IMR-90 (cell line): ENCODE measurements at regions not wholly inside any gene's neighbourhood (a gene's known extent, or its start where the extent isn't known, plus 50 kb on each side); places are given as distances from the start of the nearest gene placed in this dataset.

Experiments
- ATAC-seq: fragments of 200-7000 bp; cut with Tn5 transposase; 2 replicates; pipeline ENCODE4 v1.9.1; 2020; ENCODE audit warnings: low read depth, mild to moderate bottlenecking, moderate library complexity
- BruUV-seq: library from RNA; stranded (reverse); fragments of 400-500 nt; replicated peaks from 2 replicates; lab custom pipeline; 2021; lab: Mats Ljungman, UMichigan
- CTCF ChIA-PET: fragments of 300-600 bp; formaldehyde crosslinking; extraction: SDS; loops from one replicate; lab custom pipeline; 2021; ENCODE audit warnings: antibody characterized with exemption; lab: Yijun Ruan, JAX
- POLR2A ChIA-PET: fragments of 300-600 bp; sonication (Branson Sonifier 250); formaldehyde crosslinking; loops from one replicate; lab custom pipeline; 2022; ENCODE audit warnings: antibody characterized with exemption; ENCODE audit not compliant: unreplicated experiment; lab: Charles Lee
- DNase-seq: peaks from one replicate; pipeline ENCODE4 v3.0.0; 2013
- H2AFZ ChIP-seq: replicated peaks from 2 replicates; pipeline ENCODE3; 2013; ENCODE audit warnings: low read length, mild to moderate bottlenecking; ENCODE audit not compliant: poor library complexity
- H2AK5ac ChIP-seq: 2 replicates; pipeline ENCODE4 v1.6.1; 2013; ENCODE audit warnings: low read depth, low read length, inconsistent platforms
- H2AK9ac ChIP-seq: replicated peaks from 2 replicates; pipeline ENCODE3; 2013; ENCODE audit warnings: mild to moderate bottlenecking, low read depth, low read length, moderate library complexity; ENCODE audit not compliant: poor library complexity
- H2BK120ac ChIP-seq: 2 replicates; pipeline ENCODE4 v1.6.1; 2013; ENCODE audit warnings: low read depth, low read length, inconsistent platforms
- H2BK15ac ChIP-seq: 3 replicates; pipeline ENCODE4 v1.6.1; 2013; ENCODE audit warnings: low read depth, low read length, inconsistent platforms
- H2BK20ac ChIP-seq: 2 replicates; pipeline ENCODE4 v1.6.1; 2013; ENCODE audit warnings: low read depth, mild to moderate bottlenecking, inconsistent platforms, low read length, moderate library complexity
- H2BK5ac ChIP-seq: 2 replicates; pipeline ENCODE4 v1.6.1; 2013; ENCODE audit warnings: mild to moderate bottlenecking, low read depth, low read length, inconsistent platforms; ENCODE audit not compliant: poor library complexity, severe bottlenecking
- H3K14ac ChIP-seq: replicated peaks from 2 replicates; pipeline ENCODE4 v1.6.1; 2013; ENCODE audit warnings: low read depth, low read length, inconsistent platforms
- H3K18ac ChIP-seq: 2 replicates; pipeline ENCODE4 v1.6.1; 2013; ENCODE audit warnings: low read depth, low read length, control low read depth
- H3K23ac ChIP-seq: 2 replicates; pipeline ENCODE4 v1.6.1; 2013; ENCODE audit warnings: low read depth, low read length, inconsistent platforms
- H3K27ac ChIP-seq: 2 replicates; pipeline ENCODE4 v1.5.1; 2013; ENCODE audit warnings: mild to moderate bottlenecking, control low read depth, low read length; ENCODE audit not compliant: insufficient read depth
- H3K27me3 ChIP-seq: 2 replicates; pipeline ENCODE4 v1.6.1; 2013; ENCODE audit warnings: low read length; ENCODE audit not compliant: control insufficient read depth, insufficient read depth
- H3K36me3 ChIP-seq: 2 replicates; pipeline ENCODE4 v1.6.1; 2013; ENCODE audit warnings: low read length, mixed read lengths; ENCODE audit not compliant: control insufficient read depth, insufficient read depth
- H3K4ac ChIP-seq: 2 replicates; pipeline ENCODE4 v1.6.1; 2013; ENCODE audit warnings: low read depth, low read length, inconsistent platforms
- H3K4me1 ChIP-seq: 2 replicates; pipeline ENCODE4 v1.6.1; 2013; ENCODE audit warnings: low read length, mixed read lengths; ENCODE audit not compliant: control insufficient read depth, insufficient read depth
- H3K4me2 ChIP-seq: 2 replicates; pipeline ENCODE4 v1.6.1; 2013; ENCODE audit warnings: low read depth, mild to moderate bottlenecking, control low read depth, low read length, moderate library complexity
- H3K4me3 ChIP-seq: 2 replicates; pipeline ENCODE4 v1.5.1; 2013; ENCODE audit warnings: low read depth, mild to moderate bottlenecking, control low read depth, low read length, moderate library complexity; ENCODE audit not compliant: insufficient read depth
- H3K56ac ChIP-seq: 2 replicates; pipeline ENCODE4 v1.6.1; 2013; ENCODE audit warnings: low read length, inconsistent platforms; ENCODE audit not compliant: insufficient read depth; ENCODE audit errors: extremely low read depth
- H3K79me1 ChIP-seq, 2 experiments: 2 replicates each; pipeline ENCODE4 v1.6.1; 2013; ENCODE audit warnings: low read length in 2 of 2, inconsistent platforms in 1 of 2, low read depth in 1 of 2
- H3K9ac ChIP-seq: 2 replicates; pipeline ENCODE4 v1.6.1; 2013; ENCODE audit warnings: low read depth, low read length, control low read depth
- H3K9me1 ChIP-seq: 2 replicates; pipeline ENCODE4 v1.6.1; 2013; ENCODE audit warnings: low read length, inconsistent platforms; ENCODE audit not compliant: insufficient read depth
- H3K9me3 ChIP-seq: 2 replicates; pipeline ENCODE4 v1.6.1; 2013; ENCODE audit warnings: low read length; ENCODE audit not compliant: control insufficient read depth, insufficient read depth
- H4K20me1 ChIP-seq: 2 replicates; pipeline ENCODE4 v1.6.1; 2013; ENCODE audit warnings: low read length, inconsistent platforms; ENCODE audit not compliant: insufficient read depth
- H4K5ac ChIP-seq: 2 replicates; pipeline ENCODE4 v1.6.1; 2013; ENCODE audit warnings: mild to moderate bottlenecking, low read depth, low read length, control low read depth
- H4K8ac ChIP-seq, 2 experiments: 2 replicates each; pipeline ENCODE4 v1.6.1; 2013; ENCODE audit warnings: low read depth in 2 of 2, low read length in 2 of 2, control low read depth in 1 of 2, inconsistent platforms in 1 of 2
- H4K91ac ChIP-seq: 2 replicates; pipeline ENCODE4 v1.6.1; 2013; ENCODE audit warnings: low read depth, low read length, inconsistent platforms; ENCODE audit not compliant: insufficient read depth
- BHLHE40 ChIP-seq: fragments of 150-350 bp; IDR thresholded peaks from 2 replicates; pipeline ENCODE4 v1.6.1; 2016; ENCODE audit warnings: mild to moderate bottlenecking, low read depth, low read length
- CHD1 ChIP-seq: IDR thresholded peaks from 2 replicates; pipeline ENCODE4 v1.6.1; 2012; ENCODE audit warnings: low read depth, low read length, improper control_type of control experiment
- RAD21 ChIP-seq: IDR thresholded peaks from 2 replicates; pipeline ENCODE4 v1.6.1; 2012; ENCODE audit warnings: low read length, improper control_type of control experiment
- RCOR1 ChIP-seq: IDR thresholded peaks from 2 replicates; pipeline ENCODE4 v1.6.1; 2012; ENCODE audit warnings: mild to moderate bottlenecking, low read length, improper control_type of control experiment; ENCODE audit not compliant: insufficient replicate concordance
- RFX5 ChIP-seq: IDR thresholded peaks from 2 replicates; pipeline ENCODE4 v1.8.0; 2012; ENCODE audit warnings: low read depth, mild to moderate bottlenecking, low read length, moderate library complexity
- WGBS, 2 experiments: methylation state at CpG; one replicate each; pipeline versions ENCODE4 v1.1.5 to v1.1.7; 2013; ENCODE audit warnings: missing lambda C conversion rate in 2 of 2; ENCODE audit not compliant: insufficient read length in 1 of 2; ENCODE audit errors: extremely low coverage in 2 of 2; 5-methylcytosine and 5-hydroxymethylcytosine counted together
- dilution Hi-C: fragments of 300-500 bp; cut with HindIII; formaldehyde crosslinking; loops from one replicate; pipeline ENCODE4 v1.14.3; 2018; ENCODE audit warnings: low sequenced_read_pairs; ENCODE audit not compliant: unreplicated experiment
- in situ Hi-C: fragments of 300-500 bp; cut with MboI; formaldehyde crosslinking; loops from 3 replicates; pipeline ENCODE4 v1.14.3; 2019; ENCODE audit warnings: low sequenced_read_pairs, inconsistent platforms, mixed read lengths
- intact Hi-C: fragments of 100-400 bp; cut with micrococcal nuclease; formaldehyde crosslinking; loops from 2 replicates; pipeline ENCODE4 v1.10.0; 2022
- TF ChIP-seq, protein P1 (sequence below): fragments of 150-350 bp; IDR thresholded peaks from 2 replicates; pipeline ENCODE4 v1.6.1; 2017; ENCODE audit warnings: mild to moderate bottlenecking, antibody characterized with exemption, low read length, low read depth

DNA sequence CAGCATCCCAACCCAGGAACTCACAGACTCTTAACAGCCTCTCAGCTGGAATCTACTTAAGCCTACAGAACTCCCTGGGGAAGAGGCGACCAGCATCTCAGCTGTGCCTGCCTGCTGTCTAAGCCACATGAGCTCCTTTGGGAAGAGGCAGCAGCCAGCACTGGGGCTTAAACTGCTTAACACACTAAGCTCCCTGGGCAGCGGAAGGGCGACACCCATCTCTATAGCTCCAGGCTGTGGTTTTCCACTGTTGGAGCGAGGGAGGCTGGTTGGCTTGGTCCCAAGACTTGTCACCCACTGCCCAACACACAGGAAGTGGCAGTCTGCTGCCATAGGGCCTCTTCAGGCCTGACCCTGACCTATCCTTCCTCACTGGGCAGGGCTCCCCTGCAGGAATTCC is 1544.1 kb upstream of the ADGRL3 start:
- dilution Hi-C loops: no loop called here
- H3K4me1 ChIP-seq: no peaks in the 10 kb centered on the region
- no TSS peak for BruUV-seq
- DNase-seq (no peak), ATAC-seq (no peak)
- H3K4me2 ChIP-seq: no peak overlapping the region
- H3K9me3 ChIP-seq: peaks cover 5% of the 10 kb centered on the region; the same call in 1 of the 2 replicates
- TF ChIP-seq CHD1 (no peak), RAD21 (no peak), RFX5 (no peak), RCOR1 (no peak), BHLHE40 (no peak)
- TF ChIP-seq, protein P1, sequence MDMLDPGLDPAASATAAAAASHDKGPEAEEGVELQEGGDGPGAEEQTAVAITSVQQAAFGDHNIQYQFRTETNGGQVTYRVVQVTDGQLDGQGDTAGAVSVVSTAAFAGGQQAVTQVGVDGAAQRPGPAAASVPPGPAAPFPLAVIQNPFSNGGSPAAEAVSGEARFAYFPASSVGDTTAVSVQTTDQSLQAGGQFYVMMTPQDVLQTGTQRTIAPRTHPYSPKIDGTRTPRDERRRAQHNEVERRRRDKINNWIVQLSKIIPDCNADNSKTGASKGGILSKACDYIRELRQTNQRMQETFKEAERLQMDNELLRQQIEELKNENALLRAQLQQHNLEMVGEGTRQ: no peak
- ChIA-PET POLR2A (no interaction called here), CTCF (no interaction called here)
- H3K27ac ChIP-seq: no peak overlapping the region
- no peaks in the 10 kb centered on the region for H3K79me1 ChIP-seq
- H4K91ac ChIP-seq: no peak overlapping the region
- H3K23ac ChIP-seq: no peak overlapping the region
- H3K56ac ChIP-seq: no peak overlapping the region
- no peak overlapping the region for H3K18ac ChIP-seq
- H4K5ac ChIP-seq: no peak overlapping the region
- H2BK5ac ChIP-seq: no peak overlapping the region
- no peak overlapping the region for H4K8ac ChIP-seq
- no peak overlapping the region for H2AK5ac ChIP-seq
- no peak overlapping the region for H3K4ac ChIP-seq
- no peaks in the 10 kb centered on the region for H3K9me1 ChIP-seq
- in situ Hi-C loops: no loop called here
- H2BK15ac ChIP-seq: no peak overlapping the region
- H3K27me3 ChIP-seq: no peaks in the 10 kb centered on the region
- no peaks in the 10 kb centered on the region for H3K36me3 ChIP-seq
- H3K9ac ChIP-seq: no peak overlapping the region
- H2AFZ ChIP-seq: no peak overlapping the region
- H2BK20ac ChIP-seq: no peak overlapping the region
- H3K14ac ChIP-seq: no peak overlapping the region
- intact Hi-C loops: no loop called here
- no peak overlapping the region for H2AK9ac ChIP-seq
- H2BK120ac ChIP-seq: no peak overlapping the region
- no CpG with 5 or more reads among the region's 4 CpGs for WGBS, 2 experiments
- no peaks in the 10 kb centered on the region for H4K20me1 ChIP-seq
- no peak overlapping the region for H3K4me3 ChIP-seq
